T-cell (primary cell): ENCODE measurements at regions not wholly inside any gene's neighbourhood (a gene's known extent, or its start where the extent isn't known, plus 50 kb on each side); places are given as distances from the start of the nearest gene placed in this dataset.

ENCODE experiments used
- ATAC-seq, 4 experiments: fragments of 200-7000 bp in 3 of 4; fragments of 150-1000 bp in 1 of 4; cut with Tn5 transposase; replicated peaks in 1 of 4; 1 replicate in 3 of 4; 2 replicates in 1 of 4; pipeline ENCODE4 v1.10.0; 2021; ENCODE audit warnings: moderate library complexity in 3 of 4, mild to moderate bottlenecking in 2 of 4, moderate number of reproducible peaks in 1 of 4
- CTCF ChIA-PET, 2 donors: fragments of 300-600 bp; sonication (Branson Sonifier 250); formaldehyde crosslinking; loops; one replicate each; lab custom pipeline; 2022; ENCODE audit warnings: antibody characterized with exemption in 2 of 2; lab: Charles Lee
- POLR2A ChIA-PET, 2 donors: fragments of 300-600 bp; sonication (Branson Sonifier 250); formaldehyde crosslinking; loops; one replicate each; lab custom pipeline; 2022; ENCODE audit warnings: antibody characterized with exemption in 2 of 2; lab: Charles Lee
- DNase-seq, 35 experiments: peaks; one replicate each; pipeline versions ENCODE4 v3.0.0 to v3.0.0-alpha.2; 2013 to 2023
- H3K27ac ChIP-seq: one replicate; pipeline ENCODE4 v1.5.1; 2013; ENCODE audit warnings: low read length
- H3K27me3 ChIP-seq, 2 experiments: replicated peaks in 1 of 2; 1 replicate in 1 of 2; 2 replicates in 1 of 2; pipeline versions ENCODE4 v1.6.1 to v1.7.0; 2013; ENCODE audit warnings: low read length in 1 of 2, mixed read lengths in 1 of 2; ENCODE audit not compliant: control insufficient read depth in 2 of 2, insufficient read depth in 2 of 2; ENCODE audit errors: extremely low read depth in 1 of 2
- H3K36me3 ChIP-seq, 2 donors: 1 replicate in 1 of 2; 2 replicates in 1 of 2; pipeline versions ENCODE4 v1.6.1 to v1.7.0; 2013; ENCODE audit warnings: low read length in 1 of 2; ENCODE audit not compliant: control insufficient read depth in 2 of 2, insufficient read depth in 1 of 2; ENCODE audit errors: extremely low read depth in 1 of 2
- H3K4me1 ChIP-seq, 2 experiments: 1 replicate in 1 of 2; 2 replicates in 1 of 2; pipeline versions ENCODE4 v1.6.1 to v1.7.0; 2013; ENCODE audit warnings: low read length in 2 of 2, mixed read lengths in 1 of 2; ENCODE audit not compliant: insufficient read depth in 2 of 2, control insufficient read depth in 1 of 2; ENCODE audit errors: extremely low read depth in 1 of 2
- H3K4me3 ChIP-seq, 2 donors: 1 replicate in 1 of 2; 2 replicates in 1 of 2; pipeline versions ENCODE4 v1.5.1 to v1.7.0; 2013; ENCODE audit warnings: mild to moderate bottlenecking in 2 of 2, low read length in 1 of 2, moderate library complexity in 1 of 2; ENCODE audit not compliant: control insufficient read depth in 1 of 2; ENCODE audit errors: extremely low read depth in 1 of 2
- H3K9me3 ChIP-seq: 2 replicates; pipeline ENCODE4 v1.7.0; 2013
- H3K27ac Mint-ChIP-seq, 2 donors: one replicate each; pipeline ENCODE4 v1.8.0; 2020 to 2021; ENCODE audit warnings: mild to moderate bottlenecking in 2 of 2, mixed read lengths in 2 of 2
- H3K27me3 Mint-ChIP-seq, 2 donors: one replicate each; pipeline ENCODE4 v1.8.0; 2021 to 2022; ENCODE audit warnings: mixed read lengths in 2 of 2
- H3K36me3 Mint-ChIP-seq: one replicate; pipeline ENCODE4 v1.8.0; 2021; ENCODE audit warnings: mixed read lengths
- H3K4me1 Mint-ChIP-seq, 3 donors: one replicate each; pipeline ENCODE4 v1.8.0; 2020 to 2022; ENCODE audit warnings: mixed read lengths in 3 of 3, mild to moderate bottlenecking in 1 of 3
- H3K4me3 Mint-ChIP-seq, 3 donors: one replicate each; pipeline ENCODE4 v1.8.0; 2020 to 2022; ENCODE audit warnings: mild to moderate bottlenecking in 3 of 3, mixed read lengths in 3 of 3, moderate library complexity in 3 of 3
- H3K9me3 Mint-ChIP-seq, 3 donors: one replicate each; pipeline ENCODE4 v1.8.0; 2020 to 2022; ENCODE audit warnings: mixed read lengths in 3 of 3
- whole genome bisulfite sequencing: methylation state at CpG from one replicate; pipeline ENCODE4 v1.1.5; 2013; ENCODE audit warnings: missing lambda C conversion rate; ENCODE audit not compliant: insufficient coverage; 5-methylcytosine and 5-hydroxymethylcytosine counted together

DNA sequence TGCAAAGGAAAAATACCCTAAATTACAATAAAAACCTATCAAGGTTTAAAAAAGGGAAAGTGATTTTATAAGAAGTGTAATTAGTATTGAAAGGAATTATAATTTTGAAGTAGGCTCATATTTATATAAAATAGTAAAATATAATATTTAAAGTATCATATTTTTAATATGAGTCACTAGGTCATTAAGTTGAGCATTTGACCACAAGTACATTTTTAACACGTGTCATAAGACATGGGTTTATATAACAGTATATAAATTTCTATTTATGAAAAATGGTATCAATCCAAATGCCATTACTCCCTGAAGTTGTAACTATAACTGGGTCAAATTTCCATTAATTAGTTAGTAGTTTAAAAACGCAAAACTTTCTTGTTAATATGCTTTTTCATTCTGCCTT, 365.9 kb downstream of the COL11A1 start:
- H3K27me3 Mint-ChIP-seq: no peaks in the 10 kb centered on the region
- no peaks in the 10 kb centered on the region for H3K36me3 Mint-ChIP-seq
- ChIA-PET CTCF (no interaction called here), POLR2A (no interaction called here)
- Histone ChIP-seq H3K27ac (no peak overlapping the region), H3K4me1 (no peaks in the 10 kb centered on the region), H3K27me3 (no peaks in the 10 kb centered on the region), H3K36me3 (no peaks in the 10 kb centered on the region), H3K9me3 (no peaks in the 10 kb centered on the region), H3K4me3 (no peak overlapping the region)
- ATAC-seq: no peak
- WGBS: no CpG with 5 or more reads among the region's 2 CpGs
- no peak for DNase-seq
- H3K9me3 Mint-ChIP-seq: peaks cover 9 to 31% (median 13%) of the 10 kb centered on the region in 3 donors
- no peaks in the 10 kb centered on the region for H3K4me1 Mint-ChIP-seq
- H3K27ac Mint-ChIP-seq: no peak overlapping the region
- H3K4me3 Mint-ChIP-seq: no peak overlapping the region

- ChIA-PET POLR2A (no interaction called here), CTCF (no interaction called here)
- H3K9me3 Mint-ChIP-seq: peaks cover 0 to 3% (median 3%) of the 10 kb centered on the region in 3 donors
- Histone ChIP-seq H3K4me3 (no peak overlapping the region), H3K27me3 (no peaks in the 10 kb centered on the region), H3K36me3 (no peaks in the 10 kb centered on the region), H3K27ac (no peak overlapping the region), H3K4me1 (no peaks in the 10 kb centered on the region), H3K9me3 (no peaks in the 10 kb centered on the region)
- DNase-seq: no peak
- no peaks in the 10 kb centered on the region for H3K27me3 Mint-ChIP-seq
- H3K4me1 Mint-ChIP-seq: no peaks in the 10 kb centered on the region
- no peak for ATAC-seq
- H3K36me3 Mint-ChIP-seq: no peaks in the 10 kb centered on the region
- no peak overlapping the region for H3K4me3 Mint-ChIP-seq
- H3K27ac Mint-ChIP-seq: no peak overlapping the region
- WGBS: no CpG with 5 or more reads among the region's 3 CpGs
Measured at GRCh38 chr1:102733491-102734236, 374.7 kb downstream of the COL11A1 start.

GRCh38 chr1:102732927-102733326, 375.4 kb downstream of the COL11A1 start:
- Mint-ChIP-seq H3K4me1 (no peaks in the 10 kb centered on the region), H3K9me3 (peaks cover 0 to 3% (median 0%) of the 10 kb centered on the region in 3 donors), H3K4me3 (no peak overlapping the region), H3K27me3 (no peaks in the 10 kb centered on the region), H3K36me3 (no peaks in the 10 kb centered on the region), H3K27ac (no peak overlapping the region)
- no peaks in the 10 kb centered on the region for H3K27me3 ChIP-seq
- H3K27ac ChIP-seq: no peak overlapping the region
- ChIA-PET POLR2A (no interaction called here), CTCF (no interaction called here)
- no CpG with 5 or more reads among the region's 1 CpG for WGBS
- H3K4me3 ChIP-seq: no peak overlapping the region
- DNase-seq: no peak
- ATAC-seq: no peak
- no peaks in the 10 kb centered on the region for H3K4me1 ChIP-seq
- no peaks in the 10 kb centered on the region for H3K9me3 ChIP-seq
- H3K36me3 ChIP-seq: no peaks in the 10 kb centered on the region

DNA sequence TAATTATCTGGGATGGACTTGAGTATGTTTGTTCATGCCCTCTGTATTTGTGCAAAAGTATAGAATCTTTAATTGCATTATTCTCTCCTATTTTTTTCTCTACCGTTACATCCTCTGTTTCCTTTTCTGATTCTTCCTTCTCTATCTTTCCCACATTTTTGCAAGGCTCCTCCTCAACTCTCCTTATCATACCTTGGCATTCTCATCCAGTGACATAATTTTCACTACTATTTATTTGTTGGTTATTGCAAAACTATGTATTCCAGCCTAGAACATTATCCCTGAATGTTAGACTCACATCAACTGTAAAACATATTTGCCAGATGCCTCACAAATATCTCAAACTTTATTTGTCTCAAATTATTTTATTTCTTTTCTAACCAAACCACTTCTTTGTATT, 381.9 kb downstream of the COL11A1 start:
- Mint-ChIP-seq H3K9me3 (peaks cover 0 to 3% (median 0%) of the 10 kb centered on the region in 3 donors), H3K27ac (no peak overlapping the region), H3K27me3 (no peaks in the 10 kb centered on the region), H3K4me3 (no peak overlapping the region), H3K36me3 (no peaks in the 10 kb centered on the region), H3K4me1 (no peaks in the 10 kb centered on the region)
- no peak overlapping the region for H3K4me3 ChIP-seq
- no peaks in the 10 kb centered on the region for H3K9me3 ChIP-seq
- no peaks in the 10 kb centered on the region for H3K27me3 ChIP-seq
- H3K4me1 ChIP-seq: no peaks in the 10 kb centered on the region
- ChIA-PET POLR2A (no interaction called here), CTCF (no interaction called here)
- DNase-seq (no peak), ATAC-seq (no peak)
- WGBS: no CpG with 5 or more reads among the region's 1 CpG
- H3K36me3 ChIP-seq: no peaks in the 10 kb centered on the region
- no peak overlapping the region for H3K27ac ChIP-seq

GRCh38 chr1:102724741-102725140, 383.6 kb downstream of the COL11A1 start:
- Mint-ChIP-seq H3K4me1 (no peaks in the 10 kb centered on the region), H3K27ac (no peak overlapping the region), H3K4me3 (no peak overlapping the region), H3K9me3 (peaks cover 0 to 2% (median 0%) of the 10 kb centered on the region in 3 donors), H3K36me3 (no peaks in the 10 kb centered on the region), H3K27me3 (no peaks in the 10 kb centered on the region)
- Histone ChIP-seq H3K27me3 (no peaks in the 10 kb centered on the region), H3K36me3 (no peaks in the 10 kb centered on the region), H3K4me3 (no peak overlapping the region), H3K27ac (no peak overlapping the region), H3K4me1 (no peaks in the 10 kb centered on the region), H3K9me3 (no peaks in the 10 kb centered on the region)
- POLR2A ChIA-PET: interaction anchor here in 1 of 2 donors (0.6 kb wide), 1 partner anchor 160 kb away, joined by 4 read pairs; no protein-coding TSS in a partner anchor
- CTCF ChIA-PET: no interaction called here
- DNase-seq (no peak), ATAC-seq (no peak)
- no CpG with 5 or more reads among the region's 1 CpG for WGBS

DNA sequence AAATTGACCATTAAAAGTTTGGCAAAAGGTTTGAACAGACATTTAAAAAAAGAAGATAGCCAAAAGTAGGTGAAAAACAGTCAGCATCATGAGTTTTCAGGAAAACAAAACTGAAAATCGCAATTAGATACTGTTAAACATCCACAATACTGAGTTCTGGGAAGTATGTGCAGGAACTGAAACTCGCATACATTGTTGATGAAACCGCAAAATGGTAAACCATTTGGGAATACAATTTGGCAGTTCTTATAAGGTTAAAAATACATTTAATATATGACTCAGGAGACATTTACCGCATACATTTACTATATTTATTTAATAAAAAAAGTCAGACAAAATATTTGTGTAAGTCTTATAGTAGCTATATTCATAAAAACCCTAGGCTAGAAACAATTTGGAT, 393.2 kb downstream of the COL11A1 start:
- H3K27ac ChIP-seq: no peak overlapping the region
- no peaks in the 10 kb centered on the region for H3K4me1 ChIP-seq
- no CpG with 5 or more reads among the region's 4 CpGs for WGBS
- Mint-ChIP-seq H3K36me3 (no peaks in the 10 kb centered on the region), H3K27ac (no peak overlapping the region), H3K27me3 (no peaks in the 10 kb centered on the region), H3K4me1 (no peaks in the 10 kb centered on the region), H3K4me3 (no peak overlapping the region), H3K9me3 (peaks cover 2 to 6% (median 4%) of the 10 kb centered on the region in 3 donors)
- ChIA-PET POLR2A (no interaction called here), CTCF (no interaction called here)
- no peaks in the 10 kb centered on the region for H3K27me3 ChIP-seq
- no peak for DNase-seq
- H3K9me3 ChIP-seq: no peaks in the 10 kb centered on the region
- ATAC-seq: no peak
- H3K4me3 ChIP-seq: no peak overlapping the region
- H3K36me3 ChIP-seq: no peaks in the 10 kb centered on the region
